SK-MEL-5 (cell line): ENCODE measurements at regions not wholly inside any gene's neighbourhood (a gene's known extent, or its start where the extent isn't known, plus 50 kb on each side); places are given as distances from the start of the nearest gene placed in this dataset.

Experiments used
- DNase-seq: peaks from one replicate; pipeline ENCODE4 v3.0.0-alpha.2; 2016; ENCODE audit warnings: low read depth, low spot score
- in situ Hi-C: cut with HindIII; loops from 2 replicates; pipeline ENCODE4 v1.10.0; 2016; ENCODE audit warnings: low sequenced_read_pairs, high pct_unique_total_duplicates, low pct_unique_long_range_greater_than_20kb

DNA sequence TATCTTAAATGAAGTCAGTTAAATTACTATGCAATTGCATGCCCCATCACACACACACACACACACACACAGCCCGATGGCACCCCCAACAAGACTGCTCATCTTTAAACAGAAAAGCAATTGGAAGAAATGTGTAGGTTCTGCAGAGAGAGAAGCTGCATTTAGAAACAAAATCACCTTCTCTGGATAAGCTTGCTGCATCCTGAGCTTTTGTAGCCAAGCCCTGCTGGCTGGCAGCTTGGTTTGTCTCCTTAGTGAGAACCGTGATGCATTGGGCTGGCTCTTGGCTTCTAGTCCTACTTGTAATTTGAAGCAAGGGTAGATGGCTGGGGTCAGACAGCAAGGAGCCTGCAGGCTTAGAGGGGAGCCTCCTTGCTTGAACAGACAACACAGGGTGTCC is 153.8 kb downstream of the SOX9 start:
- in situ Hi-C loops: no loop called here
- no peak for DNase-seq

DNA sequence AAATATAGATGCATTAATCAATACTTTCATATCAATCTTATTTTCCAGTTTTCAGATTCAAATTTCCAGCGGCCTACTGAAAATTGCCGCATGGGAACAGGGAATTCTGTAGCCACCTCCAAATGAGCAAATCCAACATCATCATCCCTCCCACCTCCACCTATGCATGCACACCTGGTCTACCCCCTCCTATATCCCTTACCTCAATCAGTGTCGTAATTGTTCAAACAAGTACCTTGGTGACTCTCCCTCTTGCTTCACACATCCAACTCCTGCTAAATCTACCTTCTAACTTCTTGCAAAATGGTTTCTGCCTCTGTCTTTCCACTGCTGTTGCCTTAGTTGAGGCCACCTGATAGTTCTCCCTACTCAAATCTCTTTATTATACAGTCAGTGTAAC is 160.1 kb downstream of the SOX9 start:
- in situ Hi-C loops: no loop called here
- no peak for DNase-seq

DNA sequence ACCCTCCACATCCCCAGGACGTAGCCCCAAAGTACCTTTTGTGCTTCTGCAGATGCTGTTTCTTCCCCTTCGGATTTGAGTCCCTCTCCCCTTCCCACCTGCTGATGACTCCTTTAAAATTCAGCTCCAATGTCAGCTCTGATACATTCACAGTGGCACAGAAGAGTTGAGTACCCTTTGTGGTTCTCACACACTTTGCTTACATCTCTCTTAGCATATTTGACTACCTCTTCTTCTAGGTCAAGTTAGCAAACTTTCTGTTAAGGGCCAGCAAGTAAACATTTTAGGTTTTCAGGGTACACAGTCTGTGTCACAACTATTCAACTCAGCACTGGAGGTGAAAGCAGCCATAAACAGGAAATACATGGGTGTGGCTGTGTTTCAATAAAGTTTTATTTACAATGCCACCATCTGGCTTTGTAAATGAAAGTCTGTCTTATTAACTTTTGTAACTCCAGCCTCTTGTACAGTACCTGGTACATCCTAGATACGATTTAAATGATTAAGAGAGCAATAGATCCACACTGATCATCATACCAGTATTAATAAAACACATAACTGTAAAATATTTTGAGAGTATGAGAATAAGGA is 161.7 kb downstream of the SOX9 start:
- in situ Hi-C loops: no loop called here
- no peak for DNase-seq

DNA sequence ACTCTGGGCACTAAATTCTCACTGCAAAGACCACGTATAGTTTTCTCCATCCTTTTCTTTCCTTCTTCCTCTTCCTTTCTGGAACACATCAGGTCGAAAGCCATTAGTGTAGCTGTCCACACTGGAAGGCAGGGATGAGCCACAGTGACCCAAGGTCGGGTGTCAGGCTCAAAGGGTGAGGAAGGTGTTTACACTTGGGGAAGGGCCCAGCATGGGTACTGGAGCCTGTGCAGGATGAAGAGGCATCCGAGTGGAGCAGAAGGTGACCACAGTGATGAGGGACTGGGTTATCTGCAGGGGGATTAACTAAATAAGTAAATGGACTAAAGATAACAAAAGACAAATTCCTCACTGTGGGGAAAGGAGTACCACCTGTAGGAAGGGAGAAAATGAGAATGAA is 164.0 kb downstream of the SOX9 start:
- no peak for DNase-seq
- in situ Hi-C loops: no loop called here

DNA sequence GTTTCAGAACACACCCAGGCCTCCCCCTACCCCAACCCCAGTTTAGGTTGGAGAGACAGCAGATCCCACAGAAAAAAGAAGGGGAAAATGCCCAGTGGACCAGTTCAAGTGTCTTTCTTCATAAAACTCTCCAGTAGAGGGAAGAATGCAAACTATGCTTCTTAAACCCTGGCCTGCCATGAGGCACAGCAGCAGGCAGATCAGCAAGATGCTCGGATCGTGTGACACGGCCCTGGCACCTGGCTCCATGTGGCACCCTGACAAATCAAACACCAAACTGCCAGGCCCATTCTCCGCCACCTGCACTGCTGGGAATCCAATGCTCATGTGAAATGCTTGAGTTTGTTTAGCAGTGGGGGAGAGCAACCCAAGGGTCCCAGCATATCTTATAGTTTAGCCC is 166.8 kb downstream of the SOX9 start:
- in situ Hi-C loops: no loop called here

DNA sequence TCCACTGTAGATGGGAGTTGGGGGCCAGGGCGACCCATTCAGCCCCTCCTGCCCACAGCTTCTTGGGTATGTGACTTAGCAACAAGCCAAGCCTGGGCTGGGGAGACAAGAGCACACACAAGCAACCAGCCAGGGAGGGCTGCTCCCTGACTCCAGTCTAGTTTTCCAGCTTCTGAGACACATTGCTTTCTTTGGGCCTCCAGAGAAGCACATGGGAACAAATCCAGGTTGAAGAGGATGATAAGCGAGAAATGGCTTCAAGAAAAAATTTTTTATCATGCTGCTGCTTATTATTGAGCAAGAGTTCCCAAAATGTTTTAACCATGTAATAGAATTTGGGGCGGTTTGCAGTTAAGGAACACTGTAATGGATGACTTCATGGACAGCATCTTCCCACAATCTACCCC is 173.7 kb downstream of the SOX9 start:
- in situ Hi-C loops: no loop called here
- no peak for DNase-seq

More for the DNA sequence above, 166.8 kb downstream of the SOX9 start:
- DNase-seq: no peak

DNA sequence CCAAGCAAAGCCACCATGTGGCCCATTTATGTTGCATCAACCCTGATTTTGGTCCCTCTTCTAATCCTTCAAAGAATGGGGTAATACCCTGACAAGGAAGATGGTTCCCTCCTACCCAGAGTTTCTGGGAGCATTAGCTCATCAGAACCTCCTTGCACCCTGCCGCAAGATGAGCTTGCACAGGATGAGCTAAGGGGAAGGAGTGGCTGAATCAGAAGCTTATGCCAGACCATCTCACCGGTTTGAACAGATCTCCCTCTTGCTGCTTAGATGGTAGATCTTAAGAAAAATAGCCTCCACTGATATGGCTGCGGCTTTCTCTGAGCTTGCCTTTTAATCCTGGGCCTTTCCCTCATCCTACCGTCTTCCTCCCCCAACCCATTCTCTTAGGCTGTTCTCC is 175.1 kb downstream of the SOX9 start:
- in situ Hi-C loops: no loop called here

DNA sequence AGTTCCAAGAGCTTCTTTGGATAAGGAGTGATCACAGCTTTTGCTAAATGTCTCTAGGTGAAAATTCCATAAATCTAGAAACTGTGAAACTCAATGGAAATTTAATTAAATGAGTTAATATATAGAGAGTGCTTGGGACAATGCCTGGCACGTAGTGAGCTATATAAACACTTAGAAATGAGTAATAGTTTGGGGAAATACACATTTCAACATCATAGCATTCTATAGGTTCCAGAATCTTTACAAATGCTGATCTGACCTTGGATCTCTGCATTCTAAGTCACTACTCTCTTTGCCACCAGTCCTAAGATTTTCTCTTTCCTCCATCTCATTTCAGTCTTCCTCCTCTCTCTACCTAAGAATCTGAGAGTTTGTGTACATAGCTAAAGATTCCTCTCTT is 175.6 kb downstream of the SOX9 start:
- no peak for DNase-seq
- in situ Hi-C loops: no loop called here

More for the DNA sequence above, 175.1 kb downstream of the SOX9 start:
- no peak for DNase-seq

DNA sequence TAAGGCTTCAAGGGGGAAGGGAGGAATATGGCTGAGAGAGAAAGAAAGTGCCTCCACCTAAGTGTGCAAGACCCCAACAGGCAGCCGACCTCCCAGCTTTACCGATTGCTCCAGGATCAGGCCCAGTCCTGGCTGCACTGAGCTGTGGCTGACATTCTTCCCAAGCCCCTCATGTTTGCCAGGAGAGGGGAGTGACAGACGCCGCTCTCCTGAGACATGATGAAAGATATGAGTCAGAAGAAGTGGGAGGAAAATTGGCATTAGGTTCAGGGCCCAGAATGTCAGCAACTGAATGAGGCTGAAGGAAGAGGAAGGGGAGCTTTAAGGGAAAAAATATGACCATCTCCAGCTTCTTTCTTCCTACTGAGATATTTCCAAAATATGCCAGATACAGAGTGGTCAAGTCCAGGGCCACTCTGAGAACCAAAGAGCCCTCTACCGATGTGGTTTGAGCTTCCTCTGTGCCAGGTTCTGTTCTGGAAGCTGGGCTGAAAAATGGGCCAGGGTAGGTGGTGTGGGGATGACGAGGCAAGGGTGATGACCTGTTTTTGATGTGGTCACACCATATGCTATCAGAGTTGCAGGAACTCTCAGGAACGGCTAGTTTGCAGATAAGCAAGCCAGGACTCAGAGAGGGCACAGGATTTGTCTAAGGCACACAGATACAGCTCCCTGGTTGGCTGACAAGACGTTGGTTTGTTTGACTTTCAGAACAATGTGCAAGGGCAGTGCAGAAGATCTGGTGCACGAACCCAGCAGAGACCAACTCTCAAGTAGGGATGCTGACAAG is 176.7 kb downstream of the SOX9 start:
- DNase-seq: no peak
- in situ Hi-C loops: no loop called here

DNA sequence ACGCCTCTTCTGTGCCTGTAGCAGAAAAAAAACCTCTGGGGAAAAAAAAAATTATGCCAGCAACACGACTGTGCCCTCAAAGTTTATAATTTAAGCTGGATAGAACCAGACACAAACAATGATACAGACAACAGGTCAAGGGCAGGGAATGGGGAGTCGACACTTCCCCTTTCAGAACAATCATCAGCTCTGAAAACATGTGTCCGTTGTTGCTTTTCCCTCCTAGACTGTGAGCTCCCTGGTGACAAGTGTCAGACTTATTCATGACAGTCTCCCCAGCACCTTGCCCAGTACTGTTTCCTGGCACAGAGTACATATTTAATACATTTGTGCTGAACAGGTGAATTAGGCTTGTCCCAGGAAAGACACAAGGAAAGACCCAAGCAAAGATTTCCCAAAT is 178.3 kb downstream of the SOX9 start:
- in situ Hi-C loops: no loop called here

DNA sequence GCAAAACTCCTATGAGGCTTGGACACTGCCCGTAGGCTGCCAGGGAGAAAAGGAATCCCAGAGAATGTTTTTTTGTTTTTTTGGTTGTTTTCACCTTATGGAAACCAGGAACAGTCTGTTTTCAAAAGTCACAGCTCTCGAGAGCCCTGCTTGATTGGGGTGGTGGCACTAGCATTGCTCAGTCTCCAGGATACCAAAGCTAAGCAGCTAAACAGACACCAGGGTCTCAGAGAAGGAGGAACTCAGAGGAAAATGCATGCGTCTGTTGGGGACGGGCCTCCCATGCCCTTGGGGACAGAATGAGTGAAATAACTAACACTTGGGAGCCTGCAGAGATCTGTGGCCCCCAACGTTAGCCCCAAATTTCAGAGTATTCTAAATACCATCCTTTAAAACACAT is 178.8 kb downstream of the SOX9 start:
- in situ Hi-C loops: no loop called here
- DNase-seq: no peak

More for the DNA sequence above, 178.3 kb downstream of the SOX9 start:
- no peak for DNase-seq

DNA sequence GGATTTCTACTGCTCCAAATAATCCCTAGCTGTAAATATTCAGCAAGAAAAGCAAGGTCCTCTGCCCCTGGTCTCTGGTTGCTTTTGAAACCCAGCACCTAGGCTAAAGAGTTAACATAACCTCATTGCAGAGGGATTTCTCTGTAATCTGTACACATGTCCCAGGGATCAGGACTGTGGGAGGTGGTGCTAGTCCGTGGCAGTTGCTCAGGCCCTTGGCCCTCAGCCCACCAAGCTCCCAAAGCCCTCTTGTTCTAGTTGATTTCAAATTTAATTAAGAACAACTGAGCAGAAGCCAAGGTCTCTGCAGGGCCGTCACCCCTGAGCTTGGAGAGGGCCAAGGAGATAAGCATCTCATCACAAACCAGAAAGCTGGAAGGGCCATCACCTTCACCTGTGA is 181.1 kb downstream of the SOX9 start:
- in situ Hi-C loops: no loop called here
- DNase-seq: no peak

DNA sequence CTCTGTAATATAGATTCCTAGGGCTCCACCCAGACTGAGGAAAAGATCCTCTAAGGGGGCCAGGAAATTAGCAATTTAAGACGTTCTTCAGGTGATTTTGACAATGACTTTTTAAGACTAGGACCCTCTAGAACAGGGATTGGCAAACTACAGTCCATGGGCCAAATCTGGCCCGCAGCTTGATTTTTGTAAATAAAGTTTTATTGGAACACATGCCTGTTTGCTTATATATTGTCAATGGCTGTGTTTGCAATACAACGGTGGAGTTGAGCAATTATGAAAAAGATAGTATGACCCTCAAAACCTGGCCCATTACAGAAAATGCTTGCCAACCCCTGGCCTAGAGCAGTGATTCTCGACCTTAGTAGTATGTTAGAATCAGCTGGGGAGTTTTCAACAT is 181.9 kb downstream of the SOX9 start:
- in situ Hi-C loops: no loop called here
- no peak for DNase-seq

DNA sequence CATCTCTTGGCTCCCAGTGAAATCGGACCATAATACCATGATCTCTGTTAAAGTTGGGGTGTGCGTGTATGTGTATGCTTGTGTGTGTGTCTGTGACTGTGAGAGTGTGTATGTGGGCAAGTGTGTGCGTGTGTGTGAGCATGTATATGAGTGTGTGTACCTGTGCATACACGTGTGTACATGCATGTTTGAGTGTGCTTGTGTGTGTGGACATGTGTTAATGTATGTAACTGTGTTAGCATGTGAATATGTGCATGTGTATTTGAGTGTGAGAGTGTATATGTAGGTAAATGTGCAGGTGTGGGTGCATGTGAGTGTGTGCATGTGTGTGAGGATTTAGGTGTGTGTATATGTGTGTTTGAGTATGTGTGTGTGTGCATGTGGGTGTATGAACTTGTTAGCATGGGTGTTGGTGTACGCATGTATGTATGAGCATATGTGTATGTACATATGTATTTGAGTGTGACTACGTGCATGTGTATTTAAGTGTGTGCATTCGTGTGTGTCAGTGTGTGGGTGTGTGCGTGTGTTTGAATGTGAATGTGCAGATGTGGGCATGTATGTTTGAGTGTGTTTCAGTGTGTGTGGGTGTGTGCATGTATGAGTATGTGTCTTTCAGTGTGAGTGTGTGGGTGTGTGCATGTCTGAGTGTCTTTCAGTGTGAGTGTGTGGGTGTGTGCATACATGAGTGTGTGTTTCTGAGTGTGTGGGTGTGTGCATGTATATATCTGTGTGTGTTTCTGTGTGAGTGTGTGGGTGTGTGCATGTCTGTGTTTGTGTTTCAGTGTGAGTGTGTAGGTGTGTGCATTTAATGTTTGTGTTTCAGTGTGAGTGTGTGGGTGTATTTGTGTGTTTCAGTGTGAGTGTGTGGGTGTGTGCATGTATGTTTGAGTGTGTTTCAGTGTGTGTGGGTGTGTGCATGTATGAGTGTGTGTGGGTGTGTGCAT is 183.2 kb downstream of the SOX9 start:
- DNase-seq: no peak
- in situ Hi-C loops: no loop called here

DNA sequence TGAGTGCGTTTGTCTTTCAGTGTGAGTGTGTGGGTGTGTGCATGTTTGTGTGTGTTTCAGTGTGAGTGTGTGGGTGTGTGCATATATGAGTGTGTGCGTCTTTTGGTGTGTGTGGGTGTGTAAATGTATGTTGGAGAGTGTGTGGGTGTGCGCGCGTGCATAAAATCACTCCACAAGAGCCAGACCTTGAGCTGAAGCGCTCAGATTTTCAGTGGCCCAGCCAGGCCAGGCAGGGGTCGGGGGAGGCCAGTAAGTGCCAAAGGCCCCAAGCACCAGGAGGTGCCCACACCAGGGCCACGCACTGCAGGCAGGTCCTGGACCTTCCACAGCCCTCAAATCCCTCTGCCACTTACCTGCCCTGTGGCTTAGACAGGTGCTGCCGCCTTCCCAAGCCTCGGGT is 184.0 kb downstream of the SOX9 start:
- no peak for DNase-seq
- in situ Hi-C loops: no loop called here

DNA sequence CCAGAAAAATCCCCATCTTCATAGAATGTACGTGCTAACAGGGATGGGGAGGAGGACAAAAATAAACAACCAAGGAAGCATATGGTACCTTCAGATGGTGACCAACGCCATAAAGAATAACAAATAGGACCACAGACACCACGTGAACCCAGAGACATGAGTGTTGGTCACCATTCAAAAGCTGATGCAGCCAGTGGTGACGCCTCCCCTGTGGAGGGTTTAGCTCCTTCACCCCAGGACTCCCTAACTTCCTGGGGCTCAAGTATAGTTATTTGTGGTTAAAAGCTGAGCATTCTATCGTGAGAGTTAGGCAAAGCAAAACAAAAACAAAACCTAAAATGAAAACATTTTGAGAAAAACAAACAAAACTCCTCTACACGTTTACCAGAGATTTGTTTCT is 184.7 kb downstream of the SOX9 start:
- no peak for DNase-seq
- in situ Hi-C loops: no loop called here

DNA sequence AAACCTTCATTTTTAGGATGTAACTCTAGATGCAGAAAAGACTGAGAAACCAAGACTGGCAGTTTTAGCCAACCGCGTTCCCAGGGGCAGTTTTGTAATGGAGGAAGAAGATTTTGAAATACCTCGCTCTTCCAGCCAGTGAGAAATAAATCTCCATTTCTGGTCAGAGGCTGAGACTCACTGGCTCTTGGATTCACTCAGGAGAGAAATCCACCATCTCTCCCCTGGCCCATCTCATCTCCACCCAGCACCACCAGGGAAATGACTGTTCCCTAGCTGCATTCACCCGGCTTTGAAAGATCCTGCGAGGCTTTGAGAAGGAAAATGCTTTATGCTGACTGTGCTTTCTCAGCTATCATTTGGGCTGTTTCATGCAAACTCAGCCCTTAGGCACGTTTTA is 185.2 kb downstream of the SOX9 start:
- no peak for DNase-seq
- in situ Hi-C loops: no loop called here

DNA sequence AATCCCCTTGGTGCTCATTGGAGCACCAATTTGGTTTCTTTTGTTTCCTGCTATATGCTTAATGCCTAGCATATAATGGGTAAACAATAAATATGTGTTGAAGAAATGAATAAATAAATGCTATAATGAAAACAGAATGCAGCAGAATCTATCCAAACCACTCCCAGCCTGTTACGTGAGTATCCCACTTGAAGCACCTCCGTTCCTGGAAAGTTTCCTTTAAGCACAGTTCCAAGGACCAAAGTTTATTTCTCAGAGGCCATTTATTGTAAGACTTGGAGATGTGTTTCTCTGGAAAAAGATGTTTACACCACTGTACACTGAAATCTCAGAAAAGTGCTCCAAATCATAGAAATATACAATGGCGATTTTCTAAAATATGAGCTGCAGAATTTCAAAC is 187.0 kb downstream of the SOX9 start:
- no peak for DNase-seq
- in situ Hi-C loops: no loop called here
